Stimulated activated CD4-positive, alpha-beta T cell treated with anti-CD3 and anti-CD28 coated beads, Interleukin-4, amount 100 ng/mL, for 48 hours (primary cell): ENCODE measurements at regions not wholly inside any gene's neighbourhood (a gene's known extent, or its start where the extent isn't known, plus 50 kb on each side); places are given as distances from the start of the nearest gene placed in this dataset.
"Not testable (repeated sequence)": the region's sequence is repeated elsewhere in the genome, so short reads cannot be mapped to it uniquely, and the experiment has no call there.

ENCODE experiments used
- DNase-seq, 2 donors: peaks; one replicate each; pipeline ENCODE4 v3.0.0-alpha.2; 2020; ENCODE audit warnings: low read depth in 2 of 2

DNA sequence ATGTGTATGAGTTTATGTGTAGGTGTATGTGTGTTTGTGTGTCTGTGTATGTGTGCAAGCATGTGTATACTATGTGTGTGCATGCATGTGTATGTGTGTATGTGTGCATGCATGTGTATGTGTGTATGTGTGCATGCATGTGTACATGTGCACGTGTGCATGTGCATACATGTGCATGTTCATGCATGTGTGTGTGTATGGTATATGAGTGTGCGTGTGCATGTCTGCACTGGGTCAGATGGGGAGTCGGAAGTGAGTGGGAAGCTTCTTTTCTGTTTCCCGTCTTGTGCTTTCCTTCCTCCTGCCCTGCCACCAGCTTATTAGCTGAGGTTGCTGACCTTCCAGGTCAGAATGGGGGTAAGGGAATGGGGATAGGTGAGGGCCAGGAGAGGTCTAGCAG, 174.7 kb downstream of the MAP2K4 start:
- no peak for DNase-seq

- no peak for DNase-seq
These were observed 180.7 kb downstream of the MAP2K4 start for GRCh38 chr17:12201294-12201880.

DNA sequence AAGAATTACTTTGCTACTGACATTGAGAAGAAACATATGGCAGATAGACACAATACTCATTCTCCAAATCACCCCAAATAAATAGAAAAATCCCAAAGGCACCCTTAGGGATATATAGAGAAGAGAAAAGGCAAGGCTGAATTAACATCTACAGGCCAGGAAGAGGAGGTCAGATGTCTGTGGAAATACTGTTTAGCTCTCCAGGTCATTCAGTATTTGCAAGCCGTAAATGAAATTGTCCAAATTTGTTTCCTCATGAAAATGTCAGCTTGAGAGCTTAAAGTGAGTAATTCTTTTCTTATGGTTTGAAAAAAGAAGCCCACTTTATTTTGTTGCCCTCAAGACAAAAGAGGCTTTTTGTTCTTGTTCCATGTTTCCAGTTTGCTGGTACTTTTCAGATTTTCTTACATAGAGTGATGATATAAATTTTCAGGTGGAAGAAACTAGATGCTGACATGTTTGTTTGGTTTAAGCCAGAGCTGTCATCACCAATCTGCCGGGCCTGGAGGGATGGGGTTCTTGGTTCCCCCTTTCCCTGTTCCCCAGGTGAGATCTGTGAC, 189.0 kb downstream of the MAP2K4 start:
- DNase-seq: no peak

DNA sequence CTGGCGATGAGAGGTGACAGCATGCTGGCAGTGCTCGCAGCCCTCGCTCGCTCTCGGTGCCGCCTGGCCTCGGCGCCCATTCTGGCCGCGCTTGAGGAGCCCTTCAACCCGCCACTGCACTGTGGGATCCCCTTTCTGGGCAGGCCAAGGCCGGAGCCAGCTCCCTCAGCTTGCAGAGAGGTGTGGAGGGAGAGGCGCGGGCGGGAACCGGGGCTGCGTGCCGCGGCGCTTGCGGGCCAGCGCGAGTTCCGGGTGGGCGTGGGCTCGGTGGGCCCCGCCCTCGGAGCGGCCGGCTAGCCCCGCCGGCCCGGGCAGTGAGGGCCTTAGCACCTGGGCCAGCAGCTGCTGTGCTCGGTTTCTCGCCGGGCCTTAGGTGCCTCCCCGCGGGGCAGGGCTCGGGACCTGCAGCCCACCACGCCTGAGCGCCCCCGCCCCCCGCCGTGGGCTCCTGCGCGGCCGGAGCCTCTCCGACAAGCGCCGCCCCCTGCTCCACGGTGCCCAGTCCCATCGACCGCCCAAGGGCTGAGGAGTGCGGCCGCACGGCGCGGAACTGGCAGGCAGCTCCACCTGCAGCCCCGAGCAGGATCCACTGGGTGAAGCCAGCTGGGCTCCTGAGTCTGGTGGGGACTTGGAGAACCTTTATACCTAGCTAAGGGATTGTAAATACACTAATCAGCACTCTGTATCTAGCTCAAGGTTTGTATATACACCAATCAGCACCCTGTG, 200.2 kb downstream of the MAP2K4 start:
- not testable (repeated sequence) for DNase-seq

DNA sequence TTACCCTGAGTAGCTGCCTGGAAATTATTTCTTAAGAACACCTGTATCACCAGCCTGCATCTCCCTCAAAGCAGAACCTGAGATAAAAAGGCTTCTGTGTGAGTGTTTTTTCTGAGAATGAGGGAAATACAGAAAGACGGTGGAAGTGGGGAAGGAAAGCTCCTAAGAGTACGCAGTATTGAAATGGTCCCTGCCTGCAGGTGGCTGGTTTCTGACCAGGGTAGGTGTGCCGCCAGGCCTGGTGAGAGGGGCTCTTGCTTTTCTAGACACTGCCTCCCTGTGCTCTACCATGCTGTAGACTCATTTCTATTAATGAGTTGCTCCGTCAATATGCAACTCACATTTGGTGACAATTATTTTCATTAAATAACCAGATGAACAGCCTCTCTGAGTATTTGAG, 201.7 kb downstream of the MAP2K4 start:
- no peak for DNase-seq

- no peak for DNase-seq
These were observed 206.9 kb downstream of the MAP2K4 start for GRCh38 chr17:12227547-12227946.

GRCh38 chr17:12229335-12229734, 208.7 kb downstream of the MAP2K4 start:
- no peak for DNase-seq

- DNase-seq: no peak
These were observed 210.0 kb downstream of the MAP2K4 start for GRCh38 chr17:12230481-12231354.

- no peak for DNase-seq
These were observed 210.6 kb downstream of the MAP2K4 start for GRCh38 chr17:12231355-12231682.

DNA sequence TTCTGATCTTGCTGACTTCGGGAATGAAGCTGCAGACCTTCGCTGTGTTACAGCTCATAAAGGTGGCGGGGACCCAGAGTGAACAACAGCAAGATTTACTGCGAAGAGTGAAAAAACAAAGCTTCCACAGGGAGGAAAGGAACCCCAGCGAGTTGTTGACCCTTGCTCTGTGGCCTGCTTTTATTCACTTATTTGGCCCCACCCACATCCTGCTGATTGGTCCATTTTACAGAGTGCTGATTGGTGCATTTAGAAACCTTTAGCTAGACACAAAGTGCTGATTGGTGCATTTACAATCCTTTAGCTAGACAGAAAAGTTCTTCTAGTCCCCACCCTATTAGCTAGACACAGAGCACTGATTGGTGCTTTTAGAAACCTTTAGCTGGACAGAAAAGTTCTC, 218.3 kb downstream of the MAP2K4 start:
- DNase-seq: not testable (repeated sequence)

DNA sequence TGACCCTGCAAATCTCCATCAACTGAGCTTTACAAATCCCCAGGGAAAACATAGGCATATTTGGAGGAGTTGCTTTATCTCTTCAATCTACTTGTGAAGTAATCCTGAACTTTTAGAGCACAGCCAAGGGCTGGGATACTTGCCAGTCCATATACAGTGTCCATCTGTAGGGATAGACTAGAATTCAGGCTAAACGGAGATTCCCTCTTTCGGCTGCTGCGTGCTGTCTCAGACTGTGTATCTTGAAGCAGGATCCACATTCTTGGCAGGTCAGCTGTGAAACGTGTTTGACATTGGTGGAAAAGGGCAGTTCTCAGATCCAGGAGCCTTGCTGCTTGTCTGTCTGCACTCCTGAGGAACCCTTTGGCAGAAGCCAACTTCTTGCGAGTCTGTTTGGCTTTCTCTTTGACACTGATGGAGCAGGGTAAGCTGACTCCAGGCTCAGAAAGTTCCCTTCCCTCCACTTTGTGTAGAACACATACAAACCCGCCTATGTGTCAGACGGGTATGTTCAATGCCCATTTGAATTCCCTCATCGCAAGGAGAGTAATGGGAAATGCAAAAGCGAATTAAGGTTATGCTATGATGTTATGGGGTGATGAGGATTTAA, 221.8 kb downstream of the MAP2K4 start:
- no peak for DNase-seq

GRCh38 chr17:12247761-12248160, 227.1 kb downstream of the MAP2K4 start:
- no peak for DNase-seq

- DNase-seq: no peak
These were observed 230.3 kb downstream of the MAP2K4 start for GRCh38 chr17:12250973-12251372.

GRCh38 chr17:12252462-12252861, 231.8 kb downstream of the MAP2K4 start:
- DNase-seq: no peak

DNA sequence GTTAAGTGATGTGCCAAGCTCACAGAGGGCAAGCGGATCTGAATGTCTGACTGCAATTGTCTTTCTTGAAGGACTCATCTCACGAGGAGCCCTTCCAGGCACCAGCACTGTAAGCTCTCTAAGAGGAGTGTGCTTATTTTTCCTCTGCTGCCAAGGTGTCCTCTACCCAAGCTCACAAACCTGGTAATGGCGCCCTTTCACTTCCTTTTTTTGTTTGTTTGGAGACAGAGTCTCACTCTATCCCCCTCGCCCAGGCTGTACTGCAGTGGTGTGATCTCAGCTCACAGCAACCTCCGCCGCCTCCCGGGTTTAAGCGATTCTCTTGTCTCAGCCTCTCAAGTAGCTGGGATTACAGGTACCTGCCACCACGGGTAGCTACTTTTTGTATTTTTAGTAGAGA, 233.8 kb downstream of the MAP2K4 start:
- DNase-seq: no peak

GRCh38 chr17:12256380-12256995, 235.8 kb downstream of the MAP2K4 start:
- DNase-seq: no peak

DNA sequence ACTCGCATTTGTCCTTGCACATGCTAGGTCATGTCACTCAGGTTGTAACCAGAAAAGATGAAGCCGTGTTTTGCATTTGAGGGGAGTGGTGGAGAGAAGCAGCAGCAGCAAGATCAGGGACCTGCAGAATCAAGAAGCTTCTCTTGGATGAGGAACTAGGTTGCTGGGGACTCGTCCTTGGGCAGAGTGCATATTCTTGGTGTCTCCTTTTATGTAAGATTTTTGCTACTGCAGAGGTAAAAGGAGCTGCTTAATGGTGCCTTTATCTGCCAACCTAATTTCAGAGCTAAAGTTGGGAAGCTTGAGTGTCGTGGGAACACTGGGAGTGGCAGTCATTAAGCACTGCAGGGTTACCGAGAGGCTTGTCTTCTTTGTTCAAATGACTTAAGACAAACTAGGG, 236.5 kb downstream of the MAP2K4 start:
- DNase-seq: no peak

DNA sequence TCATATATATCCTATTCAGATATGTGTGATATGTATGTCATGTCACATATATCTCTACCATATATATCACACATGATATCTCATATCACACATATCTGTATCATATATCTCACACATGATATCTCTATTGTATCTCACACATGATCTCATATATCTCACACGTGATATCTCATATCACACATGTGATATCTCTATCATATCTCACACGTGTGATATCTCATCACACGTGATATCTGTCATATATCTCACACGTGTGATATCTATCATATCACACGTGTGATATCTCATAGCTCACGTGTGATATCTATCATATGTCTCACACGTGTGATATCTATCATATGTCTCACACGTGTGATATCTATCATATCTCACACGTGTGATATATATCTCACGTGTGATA, 240.7 kb downstream of the MAP2K4 start:
- no peak for DNase-seq

DNA sequence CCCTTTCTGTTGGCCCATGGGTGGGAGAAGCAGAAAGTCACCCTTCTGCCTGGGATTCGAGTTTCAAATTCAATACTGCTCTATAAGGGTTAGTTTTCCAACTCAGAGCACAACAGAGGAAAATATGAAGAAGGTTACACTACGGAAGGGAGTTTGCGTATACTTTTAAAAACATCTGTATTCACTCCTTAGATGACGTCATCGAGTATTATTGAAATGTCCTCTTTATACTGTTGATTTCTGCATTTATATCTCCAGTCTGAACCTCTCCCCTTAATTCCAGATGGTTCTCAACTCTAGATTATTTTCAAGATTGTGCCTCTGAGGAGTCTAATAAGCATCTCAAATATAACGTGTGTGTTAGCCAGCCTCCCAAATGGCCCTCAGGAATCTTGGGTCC, 249.1 kb downstream of the MAP2K4 start:
- no peak for DNase-seq

DNA sequence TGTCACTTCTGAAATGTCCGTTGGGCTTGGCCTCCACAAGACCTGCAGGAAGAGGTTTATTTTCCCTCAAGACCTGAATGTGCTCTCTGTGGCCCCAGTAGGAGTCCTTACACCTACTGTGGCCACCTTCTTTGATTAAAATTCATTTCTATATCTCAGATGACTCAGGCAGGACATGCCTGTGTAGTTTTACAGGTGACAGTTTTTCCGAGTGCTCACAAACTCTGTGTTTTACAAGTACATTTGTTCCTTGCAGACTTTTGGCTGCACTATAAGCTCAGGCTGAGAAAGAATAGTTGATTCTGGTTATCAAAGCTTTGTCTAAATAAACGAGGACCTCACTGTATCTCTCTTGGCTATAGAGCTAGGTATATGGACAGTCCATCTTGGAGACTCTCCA, 257.1 kb downstream of the MAP2K4 start:
- DNase-seq: no peak

GRCh38 chr17:12282056-12282455, 261.4 kb downstream of the MAP2K4 start:
- no peak for DNase-seq

DNA sequence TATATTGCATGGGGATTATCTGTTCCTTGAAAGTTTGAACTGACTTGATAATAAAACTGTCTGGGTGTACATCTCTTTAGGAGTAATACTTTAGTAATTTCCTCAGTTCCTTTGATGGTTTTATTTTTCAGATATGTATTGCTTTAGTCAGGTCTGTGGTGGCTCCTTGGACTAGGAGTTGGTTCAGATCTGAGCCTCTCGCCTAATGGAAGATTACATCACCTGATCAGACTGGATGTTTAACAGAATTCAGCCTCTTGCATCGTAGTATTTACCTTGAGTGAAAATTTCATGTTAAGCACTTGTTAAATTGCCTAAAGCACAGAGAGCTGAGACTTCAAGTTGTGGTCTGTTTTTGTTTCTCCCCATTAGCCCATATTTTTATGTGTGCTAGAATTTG, 267.3 kb downstream of the MAP2K4 start:
- DNase-seq: no peak
